Activated T-cell treated with anti-CD3 and anti-CD28 coated beads, Interleukin-2, amount 50 U/mL, for 24 hours (primary cell): ENCODE measurements at regions not wholly inside any gene's neighbourhood (a gene's known extent, or its start where the extent isn't known, plus 50 kb on each side); places are given as distances from the start of the nearest gene placed in this dataset.

Experiments used
- DNase-seq: peaks from one replicate; pipeline ENCODE4 v3.0.0-alpha.2; 2020
- H3K27ac Mint-ChIP-seq: 2 replicates; pipeline ENCODE4 v1.8.0; 2020; ENCODE audit warnings: mild to moderate bottlenecking, mixed read lengths
- H3K27me3 Mint-ChIP-seq: 2 replicates; pipeline ENCODE4 v1.8.0; 2020; ENCODE audit warnings: mixed read lengths
- H3K36me3 Mint-ChIP-seq: 2 replicates; pipeline ENCODE4 v1.8.0; 2020; ENCODE audit warnings: low read depth, mixed read lengths
- H3K4me1 Mint-ChIP-seq: 2 replicates; pipeline ENCODE4 v1.8.0; 2020; ENCODE audit warnings: low read depth, mixed read lengths
- H3K4me3 Mint-ChIP-seq: 2 replicates; pipeline ENCODE4 v1.8.0; 2020; ENCODE audit warnings: mild to moderate bottlenecking, moderate library complexity, mixed read lengths
- H3K9me3 Mint-ChIP-seq: 2 replicates; pipeline ENCODE4 v1.8.0; 2020; ENCODE audit warnings: mixed read lengths

DNA sequence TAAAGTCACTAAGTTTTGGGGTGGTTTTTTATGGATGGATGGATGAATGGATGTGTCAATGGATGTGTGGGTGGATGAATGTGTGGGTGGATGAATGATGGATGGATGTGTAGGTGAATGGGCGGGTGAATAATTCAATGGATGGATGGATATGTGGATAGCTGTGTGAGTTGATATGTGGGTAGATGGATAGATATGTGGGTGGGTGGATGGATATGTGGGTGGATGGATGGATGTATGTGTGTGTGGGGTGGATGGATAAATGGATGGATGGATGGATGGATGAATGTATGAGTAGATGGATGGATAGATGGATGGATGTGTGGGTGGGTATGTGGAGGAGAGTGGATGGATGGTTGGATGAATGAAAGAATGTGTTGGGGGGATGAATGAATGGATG, 310.1 kb upstream of the C16orf82 start:
- H3K27ac Mint-ChIP-seq: no peak overlapping the region
- no peaks in the 10 kb centered on the region for H3K9me3 Mint-ChIP-seq
- no peak for DNase-seq
- H3K36me3 Mint-ChIP-seq: no peaks in the 10 kb centered on the region
- no peak overlapping the region for H3K4me3 Mint-ChIP-seq
- peaks cover 22% of the 10 kb centered on the region for H3K27me3 Mint-ChIP-seq
- no peaks in the 10 kb centered on the region for H3K4me1 Mint-ChIP-seq

DNA sequence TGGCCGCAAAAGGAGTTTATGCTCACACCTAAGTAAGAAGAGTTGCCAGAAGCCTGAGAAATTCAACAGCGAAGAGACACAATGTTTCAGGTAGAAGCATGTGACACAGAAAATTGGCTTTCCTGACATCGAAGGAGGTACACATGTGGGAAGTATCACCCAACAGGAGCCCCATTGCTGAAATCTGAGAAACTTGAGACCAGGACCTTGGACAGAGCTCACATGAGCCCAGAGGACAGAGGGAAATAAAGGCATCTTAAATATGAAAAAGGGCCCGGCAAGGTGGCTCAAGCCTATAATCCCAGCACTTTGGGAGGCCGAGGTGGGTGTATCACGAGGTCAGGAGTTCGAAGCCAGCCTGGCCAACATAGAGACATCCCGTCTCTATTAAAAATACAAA, 304.1 kb upstream of the C16orf82 start:
- Mint-ChIP-seq H3K4me3 (no peak overlapping the region), H3K27ac (no peak overlapping the region), H3K4me1 (no peaks in the 10 kb centered on the region), H3K9me3 (no peaks in the 10 kb centered on the region), H3K36me3 (no peaks in the 10 kb centered on the region), H3K27me3 (peaks cover 16% of the 10 kb centered on the region)
- no peak for DNase-seq

DNA sequence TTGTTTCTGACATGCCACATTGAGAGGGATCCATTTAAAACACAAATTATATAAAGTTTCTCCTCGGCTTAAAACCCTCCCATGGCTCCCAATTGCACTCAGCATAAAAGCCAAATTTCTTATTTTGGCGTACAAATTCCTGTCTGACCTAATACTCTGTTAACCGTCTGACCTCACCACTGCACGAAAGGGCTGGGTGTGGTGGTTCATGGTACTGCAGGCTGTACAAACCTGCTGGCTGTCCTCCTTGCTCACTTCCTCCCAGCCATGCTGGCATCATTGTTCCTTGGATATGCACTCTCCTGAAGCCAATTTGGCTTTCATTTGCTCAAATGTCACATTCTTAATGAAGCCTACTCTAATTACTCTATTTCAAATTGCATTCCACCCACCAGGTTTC, 301.6 kb upstream of the C16orf82 start:
- H3K36me3 Mint-ChIP-seq: no peaks in the 10 kb centered on the region
- no peaks in the 10 kb centered on the region for H3K9me3 Mint-ChIP-seq
- no peak for DNase-seq
- no peak overlapping the region for H3K4me3 Mint-ChIP-seq
- H3K4me1 Mint-ChIP-seq: no peaks in the 10 kb centered on the region
- no peak overlapping the region for H3K27ac Mint-ChIP-seq
- H3K27me3 Mint-ChIP-seq: peaks cover 28% of the 10 kb centered on the region

DNA sequence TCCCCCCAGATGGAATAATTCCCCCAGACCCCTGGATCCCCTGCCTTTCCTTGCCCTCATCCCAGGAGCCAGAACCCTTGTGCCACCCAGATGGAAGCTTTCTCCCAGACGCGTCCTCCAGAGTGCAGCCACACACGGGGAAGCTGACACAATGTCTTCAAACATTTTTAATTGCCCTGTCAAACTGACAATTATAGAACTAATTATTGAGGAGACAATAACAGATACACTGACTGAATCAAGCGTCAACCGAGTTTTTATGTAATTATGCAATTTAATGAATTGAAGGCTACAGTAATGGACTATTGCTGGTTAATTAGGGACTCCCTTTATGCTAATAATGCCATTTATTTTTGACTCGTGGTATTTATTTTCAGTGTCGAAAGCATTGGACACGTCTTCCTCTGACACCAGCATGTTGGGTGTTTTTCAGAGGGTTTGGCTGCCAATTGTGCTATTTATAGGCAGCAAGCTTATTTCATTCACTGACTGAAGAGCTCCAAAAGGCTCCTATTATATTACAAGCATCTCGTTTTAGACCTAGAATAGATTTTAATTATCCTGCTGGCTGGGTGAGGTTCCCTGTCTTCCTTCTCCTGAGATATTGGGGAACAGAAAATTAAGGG, 298.2 kb upstream of the C16orf82 start:
- no peak overlapping the region for H3K27ac Mint-ChIP-seq
- DNase-seq: no peak
- H3K36me3 Mint-ChIP-seq: no peaks in the 10 kb centered on the region
- no peak overlapping the region for H3K4me3 Mint-ChIP-seq
- peaks cover 5% of the 10 kb centered on the region for H3K4me1 Mint-ChIP-seq
- peaks cover 31% of the 10 kb centered on the region for H3K27me3 Mint-ChIP-seq
- no peaks in the 10 kb centered on the region for H3K9me3 Mint-ChIP-seq

DNA sequence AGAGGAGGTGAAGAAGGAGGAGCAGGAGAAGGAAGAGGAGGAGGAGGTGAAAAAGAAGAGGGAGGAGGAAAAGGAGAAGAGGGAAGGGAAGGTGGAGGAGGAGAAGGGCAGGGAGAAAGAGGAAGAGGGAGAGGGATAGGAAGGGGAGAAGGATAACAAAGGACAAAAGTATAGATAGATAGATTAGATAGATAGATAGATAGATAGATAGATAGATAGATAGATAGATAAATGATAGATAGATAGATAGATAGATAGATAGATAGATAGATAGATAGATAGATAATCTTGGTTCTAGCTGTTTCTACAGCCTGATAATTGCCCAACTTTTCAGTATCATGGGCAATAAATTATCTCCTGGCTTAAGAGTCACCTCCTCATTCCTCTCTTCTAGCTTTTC, 296.2 kb upstream of the C16orf82 start:
- H3K27ac Mint-ChIP-seq: no peak overlapping the region
- peaks cover 39% of the 10 kb centered on the region for H3K27me3 Mint-ChIP-seq
- H3K9me3 Mint-ChIP-seq: no peaks in the 10 kb centered on the region
- no peak for DNase-seq
- H3K36me3 Mint-ChIP-seq: no peaks in the 10 kb centered on the region
- H3K4me3 Mint-ChIP-seq: no peak overlapping the region
- peaks cover 5% of the 10 kb centered on the region for H3K4me1 Mint-ChIP-seq

DNA sequence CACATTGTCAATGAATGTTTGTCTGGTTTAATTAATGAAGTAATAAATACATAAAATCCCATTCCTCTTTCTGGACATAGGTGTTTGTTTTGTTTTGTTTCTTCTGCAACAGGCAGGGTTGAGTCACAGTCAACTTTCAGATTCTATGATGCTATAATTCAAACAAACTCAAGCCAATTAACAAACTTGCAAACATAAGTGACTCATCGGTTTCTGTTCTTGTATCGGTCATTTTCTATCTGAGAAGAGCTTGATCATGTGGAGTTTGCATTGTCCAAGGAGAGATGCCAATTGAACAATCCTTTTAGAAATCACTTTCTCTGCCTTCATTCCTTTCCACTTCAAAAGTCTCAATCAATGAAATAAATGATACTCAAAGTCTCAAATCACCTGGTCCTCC, 294.2 kb upstream of the C16orf82 start:
- Mint-ChIP-seq H3K27me3 (peaks cover 45% of the 10 kb centered on the region), H3K9me3 (no peaks in the 10 kb centered on the region), H3K27ac (no peak overlapping the region)

DNA sequence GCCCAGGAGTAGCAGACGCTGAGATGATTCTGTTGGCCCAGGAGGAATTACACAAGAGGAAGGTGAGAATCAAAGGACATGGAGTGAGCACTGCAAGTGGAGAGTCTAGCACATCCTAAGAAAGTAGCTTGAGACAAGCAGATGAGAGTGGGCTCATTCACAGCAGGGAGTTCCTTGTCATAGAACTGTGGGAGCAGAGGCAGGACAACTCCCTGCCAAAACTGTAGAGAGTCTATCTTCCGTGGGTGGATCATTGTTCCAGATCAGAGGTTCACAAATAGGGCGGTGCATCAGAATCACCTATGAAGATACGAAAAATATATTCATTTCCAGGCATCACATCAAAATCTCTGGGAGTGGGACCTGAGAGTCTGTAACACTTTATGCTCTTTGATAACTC, 288.9 kb upstream of the C16orf82 start:
- H3K27me3 Mint-ChIP-seq: peaks cover 51% of the 10 kb centered on the region
- no peaks in the 10 kb centered on the region for H3K36me3 Mint-ChIP-seq
- H3K4me3 Mint-ChIP-seq: no peak overlapping the region
- H3K27ac Mint-ChIP-seq: no peak overlapping the region
- no peaks in the 10 kb centered on the region for H3K9me3 Mint-ChIP-seq
- DNase-seq: no peak
- no peaks in the 10 kb centered on the region for H3K4me1 Mint-ChIP-seq

More for the DNA sequence above, 294.2 kb upstream of the C16orf82 start:
- no peak for DNase-seq
- Mint-ChIP-seq H3K36me3 (no peaks in the 10 kb centered on the region), H3K4me3 (no peak overlapping the region), H3K4me1 (peaks cover 5% of the 10 kb centered on the region)

DNA sequence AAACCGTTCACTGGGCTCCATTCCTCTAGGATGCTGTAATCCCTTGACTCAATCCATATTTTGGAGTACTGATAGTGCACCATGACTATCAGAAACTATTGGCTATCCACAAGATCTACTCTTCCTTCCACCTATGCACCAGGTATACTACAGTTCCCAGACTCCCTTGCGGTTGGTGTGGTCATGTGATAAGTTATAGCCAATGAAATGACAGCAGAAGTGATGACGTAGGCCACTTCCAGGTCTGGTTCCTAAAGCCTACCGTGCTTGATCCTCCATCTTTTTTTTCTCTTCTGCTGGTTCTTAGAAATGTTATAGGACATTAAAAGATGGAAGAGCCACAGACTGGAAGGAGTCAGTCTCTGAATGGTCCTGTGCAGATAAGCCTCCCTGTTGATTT, 278.8 kb upstream of the C16orf82 start:
- Mint-ChIP-seq H3K4me3 (no peak overlapping the region), H3K4me1 (no peaks in the 10 kb centered on the region), H3K27me3 (peaks cover 24% of the 10 kb centered on the region), H3K36me3 (no peaks in the 10 kb centered on the region), H3K27ac (no peak overlapping the region), H3K9me3 (no peaks in the 10 kb centered on the region)
- no peak for DNase-seq

DNA sequence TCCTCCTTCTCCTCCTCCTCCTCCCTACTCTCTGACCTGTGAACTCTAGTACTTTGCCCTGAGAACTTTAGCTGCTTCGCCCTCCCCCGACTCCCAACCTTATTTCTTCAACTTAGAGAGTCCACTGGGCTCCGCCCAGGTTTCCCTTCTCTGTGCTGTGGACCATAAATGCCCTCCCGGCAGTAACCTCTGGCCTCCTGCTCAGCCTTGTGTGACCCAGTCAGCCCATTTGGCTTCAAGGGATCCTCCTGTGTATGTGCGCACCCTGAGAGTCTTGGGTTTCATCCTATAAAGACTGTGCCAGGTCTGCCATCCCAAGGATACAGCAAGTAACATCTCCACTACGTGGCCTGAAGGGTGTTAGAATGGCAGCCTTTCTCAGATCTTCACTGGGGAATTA, 275.6 kb upstream of the C16orf82 start:
- no peak overlapping the region for H3K27ac Mint-ChIP-seq
- H3K36me3 Mint-ChIP-seq: no peaks in the 10 kb centered on the region
- H3K27me3 Mint-ChIP-seq: peaks cover 29% of the 10 kb centered on the region
- H3K4me1 Mint-ChIP-seq: peaks cover 4% of the 10 kb centered on the region
- H3K4me3 Mint-ChIP-seq: no peak overlapping the region
- DNase-seq: no peak
- H3K9me3 Mint-ChIP-seq: no peaks in the 10 kb centered on the region

DNA sequence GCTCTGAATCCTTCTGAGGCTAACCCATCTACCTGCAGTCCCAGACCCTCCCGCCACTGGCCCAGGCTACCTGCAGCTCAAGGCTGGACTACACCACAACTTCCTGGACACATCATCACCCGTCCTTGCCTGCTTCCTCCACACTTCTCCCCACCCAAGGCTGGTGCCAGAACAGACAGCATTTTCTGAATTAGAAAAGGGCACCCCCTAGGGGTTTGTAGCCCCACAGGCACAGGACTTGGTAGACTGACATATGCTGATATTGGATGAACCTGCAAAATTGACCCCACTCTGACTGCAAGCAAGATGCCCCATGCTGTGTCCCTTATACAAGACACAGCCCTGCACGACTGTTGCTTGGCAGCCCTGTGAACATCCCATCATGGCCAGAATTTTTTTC, 271.5 kb upstream of the C16orf82 start:
- H3K36me3 Mint-ChIP-seq: no peaks in the 10 kb centered on the region
- H3K27me3 Mint-ChIP-seq: peaks cover 36% of the 10 kb centered on the region
- no peaks in the 10 kb centered on the region for H3K9me3 Mint-ChIP-seq
- no peak overlapping the region for H3K27ac Mint-ChIP-seq
- DNase-seq: peak; percentile 33
- peaks cover 4% of the 10 kb centered on the region for H3K4me1 Mint-ChIP-seq
- no peak overlapping the region for H3K4me3 Mint-ChIP-seq

DNA sequence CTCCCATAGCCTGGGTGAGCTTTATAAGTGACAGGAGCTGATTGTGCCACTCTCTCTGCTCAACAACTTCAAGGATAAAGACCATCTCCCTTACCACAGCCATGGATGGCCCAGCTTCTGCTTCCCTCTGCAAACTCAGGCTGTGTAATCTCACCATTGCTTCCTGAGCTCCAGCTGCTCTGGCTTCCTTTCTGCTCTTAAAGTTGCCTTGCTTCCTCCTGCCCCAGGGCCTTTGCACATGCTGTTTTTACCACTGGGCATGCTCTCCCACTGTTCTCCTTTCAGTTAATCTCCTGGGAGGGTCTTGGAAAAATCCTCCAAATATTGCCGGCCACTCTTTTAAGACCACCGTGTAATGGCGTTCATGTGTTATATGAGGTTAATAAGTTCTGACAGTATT, 265.1 kb upstream of the C16orf82 start:
- no peak for DNase-seq
- Mint-ChIP-seq H3K9me3 (no peaks in the 10 kb centered on the region), H3K4me3 (no peak overlapping the region), H3K27ac (no peak overlapping the region), H3K4me1 (no peaks in the 10 kb centered on the region), H3K36me3 (no peaks in the 10 kb centered on the region), H3K27me3 (peaks cover 35% of the 10 kb centered on the region)

DNA sequence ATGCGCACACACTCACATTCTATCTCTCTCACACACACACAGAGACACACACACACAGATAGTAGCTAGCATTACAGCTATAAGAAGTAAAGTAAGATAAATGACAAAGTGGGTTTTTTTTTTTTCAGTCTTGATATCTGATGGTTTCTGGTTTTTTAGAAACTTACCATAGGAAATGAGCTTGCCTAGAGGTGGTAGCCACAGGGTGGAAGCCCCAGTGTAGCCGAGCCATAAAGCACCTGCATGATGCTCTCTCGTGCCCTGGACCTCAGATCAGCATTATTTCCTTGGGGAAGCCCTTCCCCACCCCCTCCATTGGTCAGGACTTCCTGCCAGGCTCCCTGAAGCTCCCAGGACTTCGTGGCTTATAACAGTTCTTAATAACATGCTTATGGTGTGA, 264.3 kb upstream of the C16orf82 start:
- peaks cover 41% of the 10 kb centered on the region for H3K27me3 Mint-ChIP-seq
- no peak overlapping the region for H3K4me3 Mint-ChIP-seq
- DNase-seq: no peak
- no peaks in the 10 kb centered on the region for H3K9me3 Mint-ChIP-seq
- H3K4me1 Mint-ChIP-seq: no peaks in the 10 kb centered on the region
- no peak overlapping the region for H3K27ac Mint-ChIP-seq
- H3K36me3 Mint-ChIP-seq: no peaks in the 10 kb centered on the region

DNA sequence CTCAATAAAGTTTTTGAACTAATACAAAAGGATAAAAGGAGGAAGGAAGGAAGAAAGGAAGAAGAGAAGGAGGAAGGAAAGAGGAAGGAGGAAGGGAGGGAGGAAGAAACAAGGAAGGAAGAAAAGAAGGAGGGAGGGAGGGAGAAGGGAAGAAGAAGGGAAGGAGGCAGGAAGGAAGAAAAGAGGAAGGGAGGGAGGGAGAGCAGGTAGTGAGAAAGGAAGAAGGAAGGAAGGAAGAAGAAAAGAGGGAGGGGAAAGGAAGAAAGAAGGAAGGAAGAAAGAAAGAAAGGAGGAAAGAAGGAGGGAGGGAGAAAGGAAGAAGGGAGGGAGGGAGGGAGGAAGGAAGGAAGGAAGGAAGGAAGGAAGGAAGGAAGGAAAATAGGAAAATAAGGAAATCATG, 263.8 kb upstream of the C16orf82 start:
- no peaks in the 10 kb centered on the region for H3K36me3 Mint-ChIP-seq
- peaks cover 44% of the 10 kb centered on the region for H3K27me3 Mint-ChIP-seq
- no peak overlapping the region for H3K27ac Mint-ChIP-seq
- no peaks in the 10 kb centered on the region for H3K4me1 Mint-ChIP-seq
- no peaks in the 10 kb centered on the region for H3K9me3 Mint-ChIP-seq
- no peak for DNase-seq
- no peak overlapping the region for H3K4me3 Mint-ChIP-seq

DNA sequence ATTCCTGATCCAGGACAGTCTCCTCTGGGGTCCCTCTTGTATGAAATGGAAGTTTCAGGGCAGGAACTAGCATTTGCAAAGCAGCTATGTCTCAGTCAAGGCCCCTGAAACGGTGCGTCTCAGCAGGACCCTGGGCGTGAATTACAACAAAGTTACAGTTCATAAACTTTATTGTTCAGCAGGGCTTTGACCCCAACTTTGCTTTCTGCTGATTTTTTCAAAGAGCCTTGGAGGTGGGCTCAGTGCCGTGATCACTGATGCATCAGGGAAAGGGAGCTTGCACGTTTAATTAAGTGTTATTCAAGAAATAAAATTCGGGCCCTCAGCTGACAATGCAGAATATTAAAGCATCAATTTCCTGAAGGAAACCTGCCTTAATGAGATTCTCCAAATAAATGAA, 260.1 kb upstream of the C16orf82 start:
- Mint-ChIP-seq H3K27me3 (peaks cover 35% of the 10 kb centered on the region), H3K36me3 (no peaks in the 10 kb centered on the region), H3K27ac (no peak overlapping the region), H3K4me1 (no peaks in the 10 kb centered on the region), H3K4me3 (no peak overlapping the region), H3K9me3 (no peaks in the 10 kb centered on the region)
- no peak for DNase-seq

DNA sequence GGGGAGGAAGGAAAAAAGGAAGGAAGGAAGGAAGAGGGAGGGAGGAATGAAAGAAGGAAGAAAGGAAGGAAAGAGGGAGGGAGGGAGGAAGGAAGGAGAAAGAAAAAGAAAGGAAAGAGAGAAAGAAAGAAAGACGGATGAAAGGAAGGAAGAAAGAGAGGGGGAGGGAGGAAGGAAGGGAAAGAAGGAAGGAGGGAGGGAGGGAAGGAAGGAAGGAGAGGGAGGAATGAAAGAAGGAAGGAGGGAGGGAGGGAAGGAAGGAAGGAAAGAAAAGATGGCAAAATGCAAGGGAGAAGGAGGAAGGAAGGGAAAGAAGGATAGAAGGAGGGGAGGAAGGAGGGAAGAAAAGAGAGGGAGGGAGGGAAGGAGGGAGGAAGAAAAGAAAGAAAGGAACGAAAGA, 257.3 kb upstream of the C16orf82 start:
- Mint-ChIP-seq H3K27me3 (peaks cover 29% of the 10 kb centered on the region), H3K27ac (no peak overlapping the region), H3K9me3 (no peaks in the 10 kb centered on the region), H3K4me3 (no peak overlapping the region), H3K36me3 (no peaks in the 10 kb centered on the region), H3K4me1 (no peaks in the 10 kb centered on the region)
- DNase-seq: no peak

DNA sequence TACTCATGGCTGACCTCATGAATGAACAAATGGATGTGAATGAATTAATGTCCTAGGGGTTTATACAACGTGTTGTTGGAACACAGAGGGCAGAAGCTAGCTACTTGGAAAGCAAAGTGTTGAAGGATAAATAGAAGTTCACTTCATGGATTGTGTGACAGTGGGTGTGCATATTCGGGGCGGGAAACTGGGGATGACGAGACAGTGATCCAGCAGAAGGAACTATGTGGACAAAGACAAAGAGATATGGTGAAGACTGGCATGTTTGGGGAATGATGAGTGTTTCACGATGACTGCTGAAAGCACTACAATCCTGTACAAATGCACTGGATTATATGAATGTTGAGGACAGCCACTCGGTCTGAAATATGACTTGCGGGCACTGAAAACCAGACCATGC, 250.5 kb upstream of the C16orf82 start:
- DNase-seq: no peak
- no peaks in the 10 kb centered on the region for H3K36me3 Mint-ChIP-seq
- H3K4me3 Mint-ChIP-seq: no peak overlapping the region
- H3K27me3 Mint-ChIP-seq: peaks cover 8% of the 10 kb centered on the region
- no peak overlapping the region for H3K27ac Mint-ChIP-seq
- H3K9me3 Mint-ChIP-seq: no peaks in the 10 kb centered on the region
- no peaks in the 10 kb centered on the region for H3K4me1 Mint-ChIP-seq
